Upper lobe of left lung (tissue), 6 donors: ENCODE measurements at regions not wholly inside any gene's neighbourhood (a gene's known extent, or its start where the extent isn't known, plus 50 kb on each side); places are given as distances from the start of the nearest gene placed in this dataset.

Experiments
- ATAC-seq, 2 donors: fragments of 200-7000 bp; cut with Tn5 transposase; one replicate each; pipeline ENCODE4 v1.9.1; 2022; ENCODE audit warnings: mild to moderate bottlenecking in 2 of 2, moderate library complexity in 2 of 2; ENCODE audit not compliant: low FRiP score in 2 of 2
- DNase-seq, 2 donors: peaks; one replicate each; pipeline ENCODE4 v3.0.0-alpha.2; 2019 to 2020
- H3K27ac ChIP-seq, 4 donors: fragments of 200-600 bp; sonication (generic); one replicate each; pipeline ENCODE4 v1.5.1; 2016 to 2019
- H3K27me3 ChIP-seq, 4 donors: fragments of 200-600 bp; sonication (generic); one replicate each; pipeline ENCODE4 v1.5.1; 2017 to 2019
- H3K36me3 ChIP-seq, 4 donors: fragments of 200-600 bp; sonication (generic); one replicate each; pipeline ENCODE4 v1.5.1; 2016 to 2019
- H3K4me1 ChIP-seq, 4 donors: fragments of 200-600 bp; sonication (generic); one replicate each; pipeline ENCODE4 v1.5.1; 2018 to 2019
- H3K4me3 ChIP-seq, 4 donors: fragments of 200-600 bp; sonication (generic); one replicate each; pipeline ENCODE4 v1.5.1; 2017 to 2019; ENCODE audit warnings: mild to moderate bottlenecking in 2 of 4, moderate library complexity in 1 of 4
- H3K9me3 ChIP-seq, 4 donors: fragments of 200-600 bp; sonication (generic); one replicate each; pipeline ENCODE4 v1.5.1; 2018 to 2019
- CTCF ChIP-seq, 6 experiments: fragments of 450-650 bp in 4 of 6; fragments of 200-600 bp in 2 of 6; sonication (generic) in 2 of 6; IDR thresholded peaks; one replicate each; pipeline ENCODE4 v1.5.1; 2016 to 2019; ENCODE audit warnings: antibody characterized with exemption in 6 of 6
- EP300 ChIP-seq, 4 donors: sonication (generic); formaldehyde crosslinking; IDR thresholded peaks; one replicate each; pipeline ENCODE4 v1.5.1; 2017; ENCODE audit warnings: antibody characterized with exemption in 4 of 4, control low read depth in 2 of 4
- POLR2A ChIP-seq, 4 donors: fragments of 450-650 bp; IDR thresholded peaks; one replicate each; pipeline ENCODE4 v1.5.1; 2016 to 2017; ENCODE audit warnings: antibody characterized with exemption in 4 of 4, mild to moderate bottlenecking in 2 of 4
- POLR2AphosphoS5 ChIP-seq, 2 donors: sonication (generic); formaldehyde crosslinking; IDR thresholded peaks; one replicate each; pipeline ENCODE4 v1.5.1; 2017; ENCODE audit warnings: antibody characterized with exemption in 2 of 2
- WGBS, 2 donors: methylation state at CpG; one replicate each; pipeline ENCODE4 v1.1.5; 2017 to 2018; 5-methylcytosine and 5-hydroxymethylcytosine counted together
- donor health status: DM: no; HTN: no; CAD: no; lungs with moderate emphysema.
- donor health status: DM: no; HTN: yes; CAD: no; lungs with severe emphysema.

GRCh38 chr10:57988964-57989363, 278.7 kb downstream of the IPMK start:
- H3K9me3 ChIP-seq: no peaks in the 10 kb centered on the region
- H3K4me3 ChIP-seq: no peak overlapping the region
- TF ChIP-seq CTCF (IDR thresholded peaks at IDR 0.05): no peak
- TF ChIP-seq EP300 (IDR thresholded peaks at IDR 0.05): no peak
- TF ChIP-seq POLR2A (IDR thresholded peaks at IDR 0.05): no peak
- no peak for TF ChIP-seq POLR2AphosphoS5 (IDR thresholded peaks at IDR 0.05)
- no peaks in the 10 kb centered on the region for H3K36me3 ChIP-seq
- no peaks in the 10 kb centered on the region for H3K4me1 ChIP-seq
- 75 to 80% methylated on average over 2 of the region's 2 CpGs for WGBS, 2 donors
- H3K27me3 ChIP-seq: no peaks in the 10 kb centered on the region
- no peak overlapping the region for H3K27ac ChIP-seq
- ATAC-seq (no peak), DNase-seq (no peak)

GRCh38 chr10:57987055-57987721, 280.5 kb downstream of the IPMK start:
- no peaks in the 10 kb centered on the region for H3K4me1 ChIP-seq
- H3K27me3 ChIP-seq: no peaks in the 10 kb centered on the region
- no peaks in the 10 kb centered on the region for H3K36me3 ChIP-seq
- H3K27ac ChIP-seq: no peak overlapping the region
- ATAC-seq (no peak), DNase-seq (no peak)
- WGBS, 2 donors: 70 to 72% methylated on average over 6 of the region's 6 CpGs
- no peak overlapping the region for H3K4me3 ChIP-seq
- no peak for TF ChIP-seq CTCF (IDR thresholded peaks at IDR 0.05)
- TF ChIP-seq POLR2AphosphoS5 (IDR thresholded peaks at IDR 0.05): no peak
- TF ChIP-seq EP300 (IDR thresholded peaks at IDR 0.05): no peak
- TF ChIP-seq POLR2A (IDR thresholded peaks at IDR 0.05): no peak
- no peaks in the 10 kb centered on the region for H3K9me3 ChIP-seq

GRCh38 chr10:57986422-57986821, 281.3 kb downstream of the IPMK start:
- Histone ChIP-seq H3K4me1 (no peaks in the 10 kb centered on the region), H3K4me3 (no peak overlapping the region), H3K36me3 (no peaks in the 10 kb centered on the region), H3K9me3 (no peaks in the 10 kb centered on the region), H3K27ac (no peak overlapping the region), H3K27me3 (no peaks in the 10 kb centered on the region)
- DNase-seq (no peak), ATAC-seq (no peak)
- WGBS, 2 donors: 89 to 100% methylated on average over 1 of the region's 1 CpG
- no peak for TF ChIP-seq POLR2AphosphoS5 (IDR thresholded peaks at IDR 0.05)
- TF ChIP-seq EP300 (IDR thresholded peaks at IDR 0.05): no peak
- no peak for TF ChIP-seq POLR2A (IDR thresholded peaks at IDR 0.05)
- TF ChIP-seq CTCF (IDR thresholded peaks at IDR 0.05): no peak

GRCh38 chr10:57983281-57983791, 284.4 kb downstream of the IPMK start:
- DNase-seq (no peak), ATAC-seq (no peak)
- Histone ChIP-seq H3K9me3 (no peaks in the 10 kb centered on the region), H3K27ac (no peak overlapping the region), H3K4me1 (no peaks in the 10 kb centered on the region), H3K36me3 (no peaks in the 10 kb centered on the region), H3K27me3 (no peaks in the 10 kb centered on the region), H3K4me3 (no peak overlapping the region)
- TF ChIP-seq POLR2AphosphoS5 (IDR thresholded peaks at IDR 0.05) (no peak), EP300 (IDR thresholded peaks at IDR 0.05) (no peak), CTCF (IDR thresholded peaks at IDR 0.05) (no peak), POLR2A (IDR thresholded peaks at IDR 0.05) (no peak)
- WGBS, 2 donors: 33 to 62% methylated on average over 3 of the region's 3 CpGs

- peaks cover 0 to 3% (median 0%) of the 10 kb centered on the region in 4 donors for H3K9me3 ChIP-seq
- 45 to 57% methylated on average over 3 of the region's 3 CpGs for WGBS, 2 donors
- H3K4me1 ChIP-seq: no peaks in the 10 kb centered on the region
- DNase-seq: no peak
- no peak overlapping the region for H3K4me3 ChIP-seq
- TF ChIP-seq CTCF (IDR thresholded peaks at IDR 0.05) (no peak), POLR2AphosphoS5 (IDR thresholded peaks at IDR 0.05) (no peak), EP300 (IDR thresholded peaks at IDR 0.05) (no peak), POLR2A (IDR thresholded peaks at IDR 0.05) (no peak)
- no peaks in the 10 kb centered on the region for H3K36me3 ChIP-seq
- H3K27ac ChIP-seq: no peak overlapping the region
- ATAC-seq: no peak
- H3K27me3 ChIP-seq: no peaks in the 10 kb centered on the region
Observed at GRCh38 chr10:57982091-57982490, 285.6 kb downstream of the IPMK start.
